Occipital lobe (tissue), 1 donor: ENCODE measurements at regions not wholly inside any gene's neighbourhood (a gene's known extent, or its start where the extent isn't known, plus 50 kb on each side); places are given as distances from the start of the nearest gene placed in this dataset.

ENCODE experiments used
- DNase-seq: peaks from one replicate; lab custom pipeline; 2025; lab: John Stamatoyannopoulos, UW

DNA sequence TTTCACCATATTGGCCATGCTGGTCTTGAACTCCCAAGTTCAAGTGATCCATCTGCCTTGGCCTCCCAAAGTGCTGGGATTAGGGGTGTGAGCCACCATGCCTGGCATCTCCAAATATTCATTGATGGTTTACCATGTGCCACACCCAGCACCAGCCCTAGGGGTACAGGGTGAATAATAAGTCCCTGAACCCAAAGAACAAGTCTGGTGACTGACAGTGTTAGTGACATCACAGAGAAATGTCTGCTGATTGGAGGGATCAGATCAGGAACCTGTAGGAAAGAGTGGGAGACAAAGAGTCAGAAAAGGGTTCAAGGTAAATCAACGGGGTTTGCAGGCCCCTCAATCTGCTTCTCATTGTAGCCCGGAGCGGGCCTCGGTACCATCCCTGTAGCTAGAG, 118.4 kb upstream of the NABP1 start:
- no peak for DNase-seq

- no peak for DNase-seq
These were observed 117.4 kb upstream of the NABP1 start for GRCh38 chr2:191560411-191560980.

DNA sequence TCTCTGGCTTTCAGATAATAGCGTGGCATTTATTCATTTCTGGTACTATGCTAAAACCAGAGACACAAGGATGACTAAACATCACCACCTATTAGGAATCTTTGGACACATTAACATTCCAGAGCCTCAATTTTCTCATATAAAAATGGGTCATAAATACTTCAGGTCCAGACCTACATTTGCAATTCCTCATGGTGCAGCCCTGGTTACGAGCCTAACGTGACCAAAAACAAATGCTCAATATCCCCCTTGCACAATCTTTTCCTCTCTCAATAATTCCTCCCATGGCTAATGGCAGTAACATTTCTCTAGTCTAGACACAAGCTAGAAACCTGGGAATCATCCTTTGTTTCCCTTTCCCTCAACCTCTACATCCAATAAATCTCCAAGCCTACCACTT, 112.8 kb upstream of the NABP1 start:
- DNase-seq: no peak

DNA sequence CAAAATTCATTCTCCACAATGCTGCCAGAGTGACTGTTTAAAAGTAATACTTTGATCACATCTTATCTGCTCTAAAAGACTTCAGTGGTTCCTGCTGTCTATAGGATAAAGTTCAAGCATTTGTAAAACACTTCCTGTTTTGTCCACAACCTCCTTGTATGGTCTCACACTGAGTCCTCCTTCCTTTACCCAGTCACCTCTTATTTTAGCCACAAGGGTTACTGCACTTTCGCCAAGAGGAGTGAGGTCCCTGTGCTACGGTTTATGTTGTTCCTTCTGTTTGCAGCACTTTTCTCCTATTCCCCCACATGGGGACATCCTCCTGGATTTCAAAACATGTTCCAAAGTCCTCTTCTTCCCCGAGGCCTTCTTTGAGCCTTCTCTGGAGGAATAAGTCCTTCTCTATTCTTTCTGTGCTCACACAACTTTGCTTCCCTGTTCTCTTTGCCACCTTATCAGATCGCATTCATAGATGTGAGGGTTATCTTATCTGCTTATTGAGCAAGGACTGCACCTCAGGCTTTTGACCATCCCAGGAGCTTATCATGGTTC, 112.2 kb upstream of the NABP1 start:
- DNase-seq: no peak

- DNase-seq: no peak
These were observed 111.6 kb upstream of the NABP1 start for GRCh38 chr2:191566344-191566743.

DNA sequence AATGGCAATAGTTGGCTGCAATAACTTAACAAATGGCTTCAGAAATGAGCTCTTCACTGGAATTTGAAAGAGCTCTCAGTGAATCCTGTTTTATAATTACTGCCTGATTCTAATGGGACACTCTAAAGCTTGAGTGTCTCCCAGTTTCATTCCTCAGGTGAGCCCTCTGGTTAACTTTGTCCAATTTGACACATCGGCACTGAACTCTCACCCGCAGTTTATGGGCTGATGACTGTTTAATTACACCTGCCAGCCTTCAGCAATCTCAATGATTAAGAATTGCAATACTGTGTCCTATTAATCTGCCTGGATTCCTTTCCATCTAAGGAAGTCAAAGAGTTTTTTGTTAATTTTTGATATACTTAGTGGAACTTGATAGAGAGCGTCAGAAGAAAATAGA, 110.7 kb upstream of the NABP1 start:
- no peak for DNase-seq

GRCh38 chr2:191569025-191569424, 108.9 kb upstream of the NABP1 start:
- DNase-seq: no peak

GRCh38 chr2:191571163-191571769, 106.7 kb upstream of the NABP1 start:
- DNase-seq: no peak

GRCh38 chr2:191572319-191572718, 105.6 kb upstream of the NABP1 start:
- no peak for DNase-seq

GRCh38 chr2:191573216-191573615, 104.7 kb upstream of the NABP1 start:
- DNase-seq: no peak

- no peak for DNase-seq
These were observed 103.7 kb upstream of the NABP1 start for GRCh38 chr2:191574232-191574631.

- no peak for DNase-seq
These were observed 100.3 kb upstream of the NABP1 start for GRCh38 chr2:191577605-191578004.

DNA sequence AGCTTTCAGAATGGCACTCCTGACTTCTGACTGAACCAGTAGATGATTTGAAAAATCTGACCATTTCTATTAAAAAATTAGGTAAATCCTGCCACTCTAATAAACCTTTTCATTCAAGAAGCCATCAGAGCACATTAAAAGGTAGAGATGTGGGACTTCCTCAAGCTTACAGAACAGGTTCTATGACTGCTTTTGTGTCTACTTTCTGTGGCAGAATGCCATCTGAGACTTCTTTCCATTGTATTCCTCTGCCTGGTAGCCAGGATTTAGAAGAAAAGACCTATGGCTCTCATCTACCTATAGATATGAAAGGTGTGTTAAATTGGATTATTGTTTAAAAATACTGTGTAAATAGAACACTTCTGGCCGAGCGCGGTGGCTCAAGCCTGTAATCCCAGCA, 99.9 kb upstream of the NABP1 start:
- DNase-seq: no peak

DNA sequence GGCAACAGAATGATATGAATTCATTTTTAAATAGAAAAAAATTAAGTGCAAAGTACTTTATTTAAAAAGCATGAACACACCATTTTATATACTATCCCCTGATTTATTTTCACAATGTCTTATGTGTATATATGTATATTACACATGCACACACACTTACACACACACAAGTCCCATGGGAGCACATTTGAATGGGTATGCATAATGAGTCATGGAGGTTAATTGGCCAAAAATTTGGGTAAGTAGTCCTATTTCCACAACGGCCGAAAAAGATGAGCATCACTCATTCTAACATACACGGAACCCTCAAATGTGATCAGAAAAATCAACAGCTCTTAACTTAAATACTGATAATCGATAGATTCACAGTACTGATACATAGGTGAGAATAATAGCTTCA, 97.4 kb upstream of the NABP1 start:
- no peak for DNase-seq

GRCh38 chr2:191581003-191581402, 96.9 kb upstream of the NABP1 start:
- DNase-seq: no peak

- no peak for DNase-seq
These were observed 95.6 kb upstream of the NABP1 start for GRCh38 chr2:191582355-191582754.

DNA sequence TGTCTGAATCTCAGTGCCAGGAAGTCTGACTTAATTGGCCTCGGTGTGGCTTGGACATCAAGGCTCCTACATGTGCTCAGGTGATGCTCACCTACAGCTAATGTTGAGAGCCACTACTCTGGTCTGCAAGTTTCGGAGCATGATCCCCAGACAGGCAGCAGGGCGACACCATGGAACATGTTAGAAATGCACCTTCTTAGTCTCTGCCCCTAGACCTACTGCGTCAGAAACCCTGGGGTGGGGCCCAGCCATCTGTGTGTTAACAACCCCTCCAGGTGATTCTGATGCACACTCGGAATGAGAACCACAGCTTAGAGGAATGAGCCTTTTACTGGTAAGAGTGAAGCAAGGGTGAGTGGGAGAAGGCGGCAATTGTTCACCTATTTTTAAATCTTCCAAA, 86.9 kb upstream of the NABP1 start:
- no peak for DNase-seq

DNA sequence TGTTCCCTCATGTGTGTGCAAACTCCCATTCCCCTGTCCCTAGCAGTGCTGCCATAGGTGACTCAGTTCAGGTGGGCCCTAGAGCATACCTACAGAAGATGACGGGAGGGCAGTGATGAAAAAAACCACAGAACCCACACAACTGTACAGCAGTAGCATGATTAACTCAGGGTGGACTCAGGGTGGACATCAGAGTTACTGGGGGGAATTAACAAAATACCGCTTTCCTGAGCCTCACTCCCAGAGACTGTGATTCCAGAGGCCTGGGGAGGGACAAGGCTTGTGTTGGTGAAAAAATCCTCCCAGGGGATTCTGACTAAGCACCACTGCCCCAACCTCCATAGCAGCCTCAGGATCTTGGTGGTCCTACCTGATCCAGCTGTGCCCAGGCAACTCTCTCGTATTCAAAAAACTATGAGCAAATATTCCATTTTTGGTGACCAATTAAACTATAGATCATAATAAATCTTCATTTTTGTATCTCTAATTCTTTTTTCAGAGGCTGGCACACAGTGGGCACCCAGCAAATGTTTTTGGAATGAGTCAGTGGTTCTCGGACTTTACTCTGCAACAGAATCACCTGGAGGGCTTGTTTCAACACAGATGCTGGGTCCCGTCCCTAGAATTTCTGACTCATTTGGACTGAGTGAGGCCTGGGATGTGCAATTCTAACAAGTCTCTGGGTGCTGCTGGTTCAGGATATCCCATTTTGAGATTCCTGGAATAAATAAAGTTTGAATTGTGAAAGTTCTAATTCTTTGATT, 84.1 kb upstream of the NABP1 start:
- no peak for DNase-seq

DNA sequence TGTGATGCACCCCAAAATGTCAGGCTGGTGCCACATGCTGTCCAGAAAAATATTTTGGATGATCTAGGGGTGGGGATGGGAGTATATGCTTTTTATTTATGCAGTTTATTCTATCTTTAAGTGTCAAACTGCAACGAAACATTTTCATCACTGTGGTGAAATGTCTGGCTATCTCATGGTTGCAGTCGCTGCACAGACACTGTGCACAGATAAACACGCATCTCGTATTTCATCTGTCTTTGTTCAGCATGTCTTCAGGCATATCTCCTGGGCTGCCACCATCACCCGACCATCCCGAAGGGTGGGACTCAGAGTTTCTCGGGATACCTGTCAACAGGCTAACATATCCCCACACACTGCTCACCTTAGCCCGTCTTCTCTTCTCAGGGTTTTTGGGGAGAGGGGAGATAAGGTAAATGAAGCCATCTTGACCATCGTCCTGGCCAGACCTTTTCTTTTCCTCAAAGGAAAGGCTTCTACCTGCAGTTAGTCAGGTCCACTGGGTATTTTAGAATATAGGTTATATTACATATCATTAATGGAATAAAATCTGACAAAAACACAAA, 80.7 kb upstream of the NABP1 start:
- no peak for DNase-seq

- DNase-seq: no peak
These were observed 79.6 kb upstream of the NABP1 start for GRCh38 chr2:191598296-191598695.

DNA sequence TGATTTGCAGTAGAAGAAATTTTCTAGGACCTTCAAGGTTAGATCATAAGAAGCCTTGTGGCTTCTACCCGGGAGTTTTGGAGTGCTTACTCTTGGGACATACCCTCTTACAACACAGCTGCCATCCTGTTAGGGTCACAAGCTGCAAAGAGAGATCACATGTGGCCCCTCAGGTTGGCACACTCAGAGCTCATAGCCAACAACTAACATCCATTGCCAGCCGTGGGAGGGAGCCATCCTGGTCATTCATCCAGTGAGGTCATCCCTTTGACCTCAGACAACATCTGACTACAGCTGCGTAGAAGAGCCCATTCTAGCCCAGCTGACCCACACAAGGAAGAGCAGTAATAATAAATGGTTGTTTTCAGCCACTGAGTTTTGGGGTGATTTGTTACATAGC, 76.9 kb upstream of the NABP1 start:
- DNase-seq: no peak

- DNase-seq: no peak
These were observed 73.8 kb upstream of the NABP1 start for GRCh38 chr2:191604154-191604553.

- DNase-seq: no peak
These were observed 70.8 kb upstream of the NABP1 start for GRCh38 chr2:191607096-191607495.
